NCI-H2029 (cell line): ENCODE measurements at regions not wholly inside any gene's neighbourhood (a gene's known extent, or its start where the extent isn't known, plus 50 kb on each side); places are given as distances from the start of the nearest gene placed in this dataset.

Experiments used
- DNase-seq: peaks from one replicate; lab custom pipeline; 2025; lab: John Stamatoyannopoulos, UW

GRCh38 chr7:112594397-112594796, 113.6 kb downstream of the LSMEM1 start:
- no peak for DNase-seq

GRCh38 chr7:112596260-112596659, 115.5 kb downstream of the LSMEM1 start:
- no peak for DNase-seq

- DNase-seq: no peak
Measured at GRCh38 chr7:112596981-112597380, 116.2 kb downstream of the LSMEM1 start.

GRCh38 chr7:112603673-112604072, 122.9 kb downstream of the LSMEM1 start:
- no peak for DNase-seq

GRCh38 chr7:112610636-112611035, 129.8 kb downstream of the LSMEM1 start:
- no peak for DNase-seq

- no peak for DNase-seq
Measured at GRCh38 chr7:112615701-112616100, 134.9 kb downstream of the LSMEM1 start.

GRCh38 chr7:112616295-112616694, 135.5 kb downstream of the LSMEM1 start:
- no peak for DNase-seq

GRCh38 chr7:112619343-112619742, 138.6 kb downstream of the LSMEM1 start:
- no peak for DNase-seq

- DNase-seq: no peak
Measured at GRCh38 chr7:112622159-112622715, 141.4 kb downstream of the LSMEM1 start.

GRCh38 chr7:112624416-112624815, 143.6 kb downstream of the LSMEM1 start:
- DNase-seq: no peak

- peak; percentile 27 for DNase-seq
Measured at GRCh38 chr7:112630565-112630964, 149.8 kb downstream of the LSMEM1 start.

- no peak for DNase-seq
Measured at GRCh38 chr7:112634107-112634506, 153.3 kb downstream of the LSMEM1 start.

GRCh38 chr7:112635742-112636141, 154.5 kb downstream of the TMEM168 start:
- DNase-seq: no peak

- DNase-seq: no peak
Measured at GRCh38 chr7:112638675-112639400, 151.4 kb downstream of the TMEM168 start.

GRCh38 chr7:112640685-112641084, 149.5 kb downstream of the TMEM168 start:
- no peak for DNase-seq

GRCh38 chr7:112646783-112647182, 143.4 kb downstream of the TMEM168 start:
- DNase-seq: no peak

GRCh38 chr7:112648781-112649180, 141.4 kb downstream of the TMEM168 start:
- no peak for DNase-seq

GRCh38 chr7:112649560-112649959, 140.6 kb downstream of the TMEM168 start:
- DNase-seq: no peak

- DNase-seq: no peak
Measured at GRCh38 chr7:112654322-112655216, 135.6 kb downstream of the TMEM168 start.

- no peak for DNase-seq
Measured at GRCh38 chr7:112665709-112666108, 124.5 kb downstream of the TMEM168 start.

- no peak for DNase-seq
Measured at GRCh38 chr7:112668561-112668960, 121.6 kb downstream of the TMEM168 start.

GRCh38 chr7:112669306-112669705, 120.9 kb downstream of the TMEM168 start:
- no peak for DNase-seq

GRCh38 chr7:112670193-112670592, 120.0 kb downstream of the TMEM168 start:
- DNase-seq: no peak
